GM19238 (cell line): ENCODE measurements at regions not wholly inside any gene's neighbourhood (a gene's known extent, or its start where the extent isn't known, plus 50 kb on each side); places are given as distances from the start of the nearest gene placed in this dataset.

Source experiments
- DNase-seq: peaks from one replicate; pipeline ENCODE4 v3.0.0; 2011; ENCODE audit warnings: low spot score; ENCODE audit not compliant: insufficient read length

DNA sequence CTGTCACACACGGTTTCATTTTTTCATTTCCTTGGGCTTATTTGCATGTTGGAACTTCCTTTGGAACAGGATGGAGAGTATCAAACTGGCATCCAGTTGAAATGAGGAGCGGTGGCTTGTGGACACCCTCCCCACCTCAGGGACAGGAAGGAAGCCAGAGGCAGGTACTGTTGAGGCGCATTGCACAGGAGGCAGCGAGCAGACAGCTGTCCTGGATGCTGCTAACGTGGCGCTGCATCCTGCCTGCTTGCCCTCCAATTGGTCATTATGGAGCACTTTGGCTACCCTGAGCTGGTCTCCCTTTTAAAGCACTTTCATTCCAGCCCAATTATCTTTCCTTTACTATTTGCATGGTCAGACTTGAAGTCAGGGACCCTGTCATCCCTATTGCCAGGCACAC, 80.7 kb upstream of the ITGA4 start:
- no peak for DNase-seq

DNA sequence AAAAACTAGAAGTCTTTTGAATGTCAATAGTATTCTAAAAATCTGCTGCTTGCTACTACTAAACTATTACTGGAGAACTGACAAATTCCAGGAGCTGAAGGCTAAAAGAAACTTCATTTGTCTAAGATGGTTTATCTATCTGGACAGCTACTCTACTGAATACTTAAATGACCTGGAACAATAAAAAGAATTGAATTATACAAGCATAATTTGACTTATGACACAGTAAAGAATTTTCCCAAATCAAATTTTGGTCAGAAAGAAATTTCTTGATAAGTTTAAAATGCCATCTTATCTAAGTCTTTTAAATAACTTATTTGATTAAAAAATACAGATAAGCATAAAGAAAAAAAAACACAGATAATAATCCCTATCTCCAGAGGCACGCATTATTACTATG, 80.2 kb upstream of the ITGA4 start:
- no peak for DNase-seq

DNA sequence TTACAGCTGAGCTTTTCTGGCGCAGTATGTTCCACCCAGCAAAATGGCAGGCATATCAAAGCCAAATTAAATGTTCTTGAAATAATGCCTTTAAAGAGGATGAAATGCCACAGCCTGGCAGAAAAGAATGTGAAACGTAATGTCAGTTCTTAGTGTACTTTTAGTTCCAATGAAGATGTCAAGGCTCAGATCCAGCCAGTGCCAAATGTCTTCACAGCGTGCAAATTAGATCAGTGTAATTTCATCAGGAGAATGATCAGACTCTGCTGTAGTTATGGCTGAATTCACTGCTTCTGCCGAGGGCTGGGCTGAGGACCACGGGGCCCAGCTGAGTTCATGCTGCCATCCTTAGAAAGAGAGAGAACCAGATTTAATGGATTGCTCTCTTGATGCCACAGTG, 78.7 kb upstream of the ITGA4 start:
- no peak for DNase-seq

DNA sequence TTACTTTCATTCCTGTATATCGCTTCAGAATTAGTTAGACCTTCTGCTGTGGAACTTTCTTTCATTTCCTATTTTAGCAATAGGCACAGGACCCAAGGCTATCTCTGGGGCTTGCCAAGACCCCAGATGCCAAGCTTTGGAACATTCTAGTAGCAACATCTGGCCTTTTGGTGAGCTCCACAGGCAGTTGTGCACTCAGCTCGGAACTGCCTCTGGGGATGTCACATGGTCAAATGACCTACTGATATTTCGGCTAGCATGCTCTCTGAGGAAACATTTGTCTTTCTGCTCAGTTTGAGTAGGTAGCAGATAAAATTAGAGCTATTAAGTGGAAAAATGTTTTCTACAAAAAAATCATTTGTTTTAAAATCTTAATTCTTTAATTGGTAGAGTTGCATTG, 76.6 kb upstream of the ITGA4 start:
- DNase-seq, result no peak

DNA sequence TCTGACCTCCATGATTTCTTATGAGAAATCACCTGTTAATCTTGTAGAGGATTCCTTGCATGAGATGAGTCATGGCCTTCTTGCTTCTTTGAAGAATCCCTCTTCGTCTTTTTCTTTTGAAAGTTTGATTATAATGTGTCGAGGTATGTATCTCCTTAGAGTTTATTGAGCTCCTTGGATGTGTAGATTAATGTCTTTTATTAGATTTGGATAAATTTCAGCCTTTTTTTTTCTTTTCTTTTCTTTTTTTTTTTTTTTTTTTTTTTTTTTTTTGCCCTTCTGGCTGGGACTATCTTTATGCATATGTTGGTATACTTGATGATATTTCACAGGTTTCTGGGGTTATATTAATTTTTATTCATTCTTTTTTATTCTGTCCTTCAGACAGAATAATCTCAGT, 72.3 kb upstream of the ITGA4 start:
- no peak for DNase-seq

DNA sequence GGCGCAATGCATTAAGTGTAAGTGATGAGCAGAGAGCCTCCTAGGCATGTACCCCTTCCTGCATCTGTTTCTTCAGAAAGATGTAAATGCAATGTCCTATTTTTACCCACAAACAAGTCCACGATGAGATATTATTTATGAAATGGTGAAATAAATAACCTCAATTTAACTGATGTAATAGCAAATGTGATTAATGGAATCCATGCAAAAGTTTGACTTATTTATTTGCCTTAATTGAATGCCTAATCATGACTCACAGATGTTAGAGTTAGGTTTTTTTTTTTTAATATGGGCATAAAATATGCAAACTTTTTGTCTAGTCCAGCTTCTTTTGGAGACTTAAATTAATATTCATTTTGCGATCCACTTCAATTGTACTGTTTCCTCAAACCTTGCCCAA, 67.7 kb upstream of the ITGA4 start:
- DNase-seq, result no peak

DNA sequence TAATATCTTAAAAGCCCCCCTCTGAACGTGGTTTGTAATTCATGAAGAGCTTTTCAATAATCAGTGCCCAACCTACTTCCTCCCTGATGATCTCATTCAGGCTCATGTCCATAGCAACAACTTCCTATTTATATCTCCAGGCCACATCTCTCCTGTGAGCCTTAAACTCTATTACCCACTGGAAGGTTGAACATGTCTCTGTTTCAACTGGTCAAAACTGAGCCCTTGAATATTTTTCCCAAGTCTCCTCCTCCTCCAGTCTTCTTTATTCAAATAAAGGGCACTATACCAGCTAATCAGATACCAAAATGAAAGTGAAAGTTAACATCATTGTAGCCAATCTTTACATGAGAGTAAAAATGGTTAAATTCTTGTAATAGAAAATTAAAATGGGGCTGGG, 63.7 kb upstream of the ITGA4 start:
- no peak for DNase-seq

DNA sequence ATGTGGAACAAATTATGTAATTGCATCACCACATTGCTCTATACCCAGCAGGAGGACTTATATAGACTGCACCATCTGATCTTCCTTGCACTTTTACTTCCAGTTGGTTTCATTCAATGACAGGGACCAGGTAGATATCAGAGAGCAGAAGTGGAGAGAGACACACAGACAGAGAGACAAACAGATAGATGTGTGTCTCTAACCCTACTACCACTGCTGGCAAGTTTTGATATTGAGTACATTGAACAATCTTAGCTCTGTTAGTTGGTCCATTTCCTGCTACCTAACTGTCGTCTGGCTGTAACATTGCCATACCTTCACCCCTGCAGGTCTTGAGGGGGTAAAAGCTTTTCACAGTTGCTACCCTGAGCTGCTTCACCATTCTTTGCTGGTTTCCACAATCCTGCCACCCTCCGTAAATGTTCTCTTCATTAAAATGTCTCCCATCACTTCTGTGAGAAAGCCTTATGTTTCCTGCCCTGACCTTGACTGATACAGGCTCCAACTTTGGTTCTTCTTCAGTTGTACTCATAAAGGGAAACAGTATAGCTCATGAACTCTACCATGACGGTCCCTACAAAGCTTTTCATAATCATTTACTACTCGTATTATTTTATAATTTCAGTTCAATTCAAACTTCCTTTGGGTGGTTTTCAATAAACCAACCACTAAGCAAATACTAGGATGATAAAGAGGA, 62.3 kb upstream of the ITGA4 start:
- DNase-seq, result no peak

DNA sequence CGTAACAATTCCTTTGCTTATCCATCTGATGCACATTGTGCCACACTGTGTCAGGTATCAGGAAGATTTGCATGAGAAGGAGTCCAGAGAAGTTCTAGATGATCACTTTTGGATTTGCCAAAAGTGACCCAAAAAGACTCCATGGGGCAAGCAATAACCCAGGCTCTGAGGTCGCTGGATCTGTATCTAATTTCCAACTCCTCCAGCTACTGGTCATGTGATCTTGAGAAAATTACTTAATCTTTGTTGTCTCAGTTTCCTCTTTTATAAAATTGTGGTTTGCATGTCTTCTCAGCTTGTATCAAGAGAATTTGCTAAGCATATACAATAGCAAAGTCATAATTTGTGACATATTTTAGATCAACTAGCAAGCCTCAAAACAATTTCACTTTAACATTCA, 61.3 kb upstream of the ITGA4 start:
- DNase-seq, result no peak

DNA sequence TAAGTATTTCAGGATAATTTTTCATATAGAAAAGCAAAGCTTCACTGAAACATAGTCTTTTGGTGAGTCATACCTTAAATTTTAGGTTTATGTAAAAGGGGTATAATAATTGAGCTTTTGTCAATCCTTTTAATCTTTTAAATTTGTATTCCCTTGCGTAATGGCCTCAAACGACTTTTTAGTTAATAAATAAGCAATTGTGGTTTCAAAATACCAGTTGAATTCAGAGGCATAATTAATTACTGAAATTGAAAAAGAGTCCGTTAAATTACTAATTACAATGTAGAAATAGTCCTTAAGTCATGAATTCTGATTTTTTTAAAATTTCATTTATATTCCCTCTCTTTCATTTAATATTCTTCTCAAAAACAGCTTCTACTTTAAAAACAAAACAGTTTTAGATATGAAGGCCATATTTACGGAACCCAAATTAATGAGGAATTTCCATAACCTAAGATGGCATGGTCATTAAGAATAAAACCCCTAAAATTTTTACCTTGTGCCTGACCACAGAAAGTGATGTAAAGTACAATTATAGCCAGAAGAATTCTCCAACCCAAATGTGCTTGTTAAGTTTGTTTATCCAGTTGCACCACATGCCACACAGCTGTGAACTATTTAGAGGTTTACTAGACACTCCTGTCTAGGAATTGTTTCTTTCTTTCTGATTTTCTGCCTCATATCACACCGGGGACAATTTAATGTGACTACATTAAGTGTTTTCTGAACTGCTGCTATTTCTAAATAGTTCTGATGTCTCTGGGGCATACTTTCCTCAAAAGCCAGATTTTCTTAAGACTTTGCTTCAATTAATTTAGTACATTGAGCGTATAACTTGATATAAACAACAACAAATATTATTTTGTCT, 60.7 kb upstream of the ITGA4 start:
- DNase-seq, result no peak

DNA sequence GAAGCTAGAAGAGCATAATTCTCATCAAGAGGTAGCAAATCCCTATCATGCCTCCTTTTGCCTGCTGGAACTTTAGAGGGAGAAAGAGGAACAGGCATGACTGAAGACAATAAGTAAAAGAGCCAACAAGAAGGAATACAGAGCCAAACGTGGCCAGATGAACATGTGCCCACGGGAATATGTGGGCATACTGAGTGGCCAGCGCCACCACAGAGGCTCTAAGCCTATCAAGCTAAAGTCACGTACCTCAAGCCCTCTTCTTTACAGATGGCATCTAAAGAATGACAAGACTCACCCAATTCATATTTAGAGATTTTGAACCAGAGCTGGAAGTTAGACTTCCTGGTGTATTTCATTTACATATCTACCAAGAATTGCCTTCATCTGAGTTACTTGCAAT, 59.9 kb upstream of the ITGA4 start:
- DNase-seq, result no peak

DNA sequence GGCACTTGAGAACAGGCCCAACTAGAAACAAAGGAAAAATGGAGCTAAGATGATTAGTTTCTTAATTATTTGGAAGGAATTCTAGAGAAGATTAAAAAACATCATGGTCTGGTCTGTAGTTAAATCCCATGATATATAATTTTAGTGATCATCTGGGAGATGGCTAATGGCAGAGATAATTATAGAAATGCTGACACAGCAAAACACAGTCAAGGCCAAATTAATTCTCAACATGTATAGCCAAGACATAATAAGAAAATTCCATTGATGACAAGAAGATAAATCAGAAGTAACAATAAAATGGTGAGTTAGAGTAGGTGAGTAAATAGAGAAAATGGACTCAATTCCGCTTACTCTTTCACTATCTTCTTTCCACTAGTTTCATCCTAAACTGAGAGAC, 59.2 kb upstream of the ITGA4 start:
- no peak for DNase-seq

DNA sequence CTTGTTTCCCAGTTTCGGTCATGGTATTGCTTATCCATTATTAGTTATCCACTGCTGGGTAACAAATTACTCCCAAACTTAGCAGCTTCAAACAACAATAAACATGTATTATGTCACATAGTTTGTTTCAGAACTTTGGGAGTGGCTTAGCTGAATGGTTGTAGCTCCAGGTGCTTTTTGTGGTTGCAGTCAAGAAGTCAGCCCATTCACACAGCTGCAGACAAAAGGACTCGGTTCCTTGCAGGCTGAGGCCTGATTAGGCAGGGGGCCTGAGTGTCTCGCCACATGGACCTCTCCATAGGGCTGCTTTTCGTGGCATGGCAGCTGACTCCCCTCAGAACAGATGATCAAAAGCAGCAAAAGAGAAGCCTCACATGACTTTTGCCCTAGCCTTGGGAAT, 58.2 kb upstream of the ITGA4 start:
- DNase-seq, result no peak

DNA sequence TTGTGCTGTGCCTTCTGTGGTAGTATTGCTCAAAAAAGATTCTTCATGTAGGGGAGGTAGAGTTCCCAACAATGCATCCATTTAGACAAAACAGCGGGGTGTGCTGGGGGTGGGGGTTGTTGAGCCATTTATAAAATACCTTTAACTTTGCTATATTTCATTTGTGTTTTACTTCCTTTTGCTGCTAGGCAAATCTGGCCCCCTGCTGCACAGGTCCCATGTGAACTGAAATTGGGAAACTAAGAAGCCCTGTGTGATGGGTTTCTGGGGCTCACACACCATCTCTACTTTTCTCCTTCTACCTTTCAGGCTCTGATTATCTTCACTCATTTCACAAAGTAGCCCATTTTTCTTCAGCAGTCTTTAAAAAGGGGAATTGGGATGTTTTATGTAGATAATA, 52.7 kb upstream of the ITGA4 start:
- DNase-seq, result no peak

DNA sequence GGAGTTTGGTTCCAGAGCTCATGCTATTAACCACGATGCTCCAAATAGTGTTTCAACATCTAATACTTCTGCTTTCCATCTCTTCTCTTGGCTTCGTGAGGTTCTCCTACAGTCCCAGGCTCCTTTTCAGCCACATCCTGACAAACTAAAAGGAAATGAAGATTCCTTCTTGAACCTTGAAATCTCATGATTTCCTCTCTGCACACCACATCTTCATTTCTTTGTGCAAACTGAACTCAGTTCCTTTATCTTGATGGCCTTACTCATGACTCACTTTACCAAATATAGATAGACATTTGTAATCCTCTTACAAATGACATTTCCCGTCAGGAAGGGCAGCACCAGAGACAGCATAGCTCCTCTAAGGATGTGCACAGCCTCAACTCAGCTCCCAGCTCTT, 50.0 kb upstream of the ITGA4 start:
- no peak for DNase-seq
